ENCODE measurements at regions not wholly inside any gene's neighbourhood (a gene's known extent, or its start where the extent isn't known, plus 50 kb on each side); places are given as distances from the start of the nearest gene placed in this dataset.

GRCh38 chr1:201647094-201647493 is 108.2 kb downstream of the NAV1 start:
- peaks cover 0 to 7% (median 0%) of the 10 kb centered on the region in 9 donors for H3K36me3 ChIP-seq
- intact Hi-C loops (cut with DNase I): loop anchor here in 5 of 10 donors (5.0 to 10.0 kb wide), 6 partner anchors 45 to 148 kb away; no protein-coding TSS in a partner anchor
- peaks cover 3 to 63% (median 48%) of the 10 kb centered on the region in 12 donors for H3K4me1 ChIP-seq
- no peaks in the 10 kb centered on the region for H3K9me3 ChIP-seq
- DNase-seq (no peak), ATAC-seq (no peak)
- H3K27me3 ChIP-seq: no peaks in the 10 kb centered on the region
- peak overlapping the region in 11 of 12 donors; percentile 54 to 94 (median 81) for H3K27ac ChIP-seq
- TF ChIP-seq POLR2A (IDR thresholded peaks at IDR 0.05): no peak
- TF ChIP-seq, protein P1, sequence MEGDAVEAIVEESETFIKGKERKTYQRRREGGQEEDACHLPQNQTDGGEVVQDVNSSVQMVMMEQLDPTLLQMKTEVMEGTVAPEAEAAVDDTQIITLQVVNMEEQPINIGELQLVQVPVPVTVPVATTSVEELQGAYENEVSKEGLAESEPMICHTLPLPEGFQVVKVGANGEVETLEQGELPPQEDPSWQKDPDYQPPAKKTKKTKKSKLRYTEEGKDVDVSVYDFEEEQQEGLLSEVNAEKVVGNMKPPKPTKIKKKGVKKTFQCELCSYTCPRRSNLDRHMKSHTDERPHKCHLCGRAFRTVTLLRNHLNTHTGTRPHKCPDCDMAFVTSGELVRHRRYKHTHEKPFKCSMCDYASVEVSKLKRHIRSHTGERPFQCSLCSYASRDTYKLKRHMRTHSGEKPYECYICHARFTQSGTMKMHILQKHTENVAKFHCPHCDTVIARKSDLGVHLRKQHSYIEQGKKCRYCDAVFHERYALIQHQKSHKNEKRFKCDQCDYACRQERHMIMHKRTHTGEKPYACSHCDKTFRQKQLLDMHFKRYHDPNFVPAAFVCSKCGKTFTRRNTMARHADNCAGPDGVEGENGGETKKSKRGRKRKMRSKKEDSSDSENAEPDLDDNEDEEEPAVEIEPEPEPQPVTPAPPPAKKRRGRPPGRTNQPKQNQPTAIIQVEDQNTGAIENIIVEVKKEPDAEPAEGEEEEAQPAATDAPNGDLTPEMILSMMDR (IDR thresholded peaks at IDR 0.05): no peak
- peak overlapping the region in 10 of 12 donors; percentile 50 to 93 (median 70) for H3K4me3 ChIP-seq

DNA sequence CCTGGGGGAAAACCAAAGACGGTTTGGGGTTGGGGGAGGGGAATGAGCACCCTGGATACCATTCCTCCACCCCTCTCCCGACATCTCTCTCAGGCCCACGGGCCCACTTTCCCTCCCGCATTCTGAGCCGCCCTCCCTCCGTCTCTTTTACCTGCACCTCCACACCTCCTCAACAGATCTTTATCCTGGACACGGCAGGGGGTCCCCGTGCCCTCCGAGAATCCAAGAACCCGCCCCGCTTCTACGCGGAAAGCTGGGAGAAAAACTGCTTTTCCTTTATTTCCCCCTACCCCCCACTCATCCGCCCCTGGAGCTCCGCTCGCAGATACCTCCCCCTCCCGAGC is 108.8 kb downstream of the NAV1 start:
- intact Hi-C loops (cut with DNase I): loop anchor here in 5 of 10 donors (2.0 to 10.0 kb wide), 8 partner anchors 45 to 147 kb away; no protein-coding TSS in a partner anchor
- Histone ChIP-seq H3K4me3 (peak overlapping the region; percentile 36 to 93 (median 68)), H3K36me3 (peaks cover 0 to 7% (median 0%) of the 10 kb centered on the region in 9 donors), H3K27ac (peak overlapping the region in 11 of 12 donors; percentile 54 to 94 (median 81)), H3K9me3 (no peaks in the 10 kb centered on the region), H3K4me1 (peaks cover 4 to 69% (median 51%) of the 10 kb centered on the region in 12 donors), H3K27me3 (no peaks in the 10 kb centered on the region)
- ATAC-seq (no peak), DNase-seq (no peak)
- WGBS, 4 donors: 20 to 30% (median 27%) methylated on average over 17 of the region's 17 CpGs
- no peak for TF ChIP-seq POLR2A (IDR thresholded peaks at IDR 0.05)
- TF ChIP-seq, protein P1 (IDR thresholded peaks at IDR 0.05): no peak

DNA sequence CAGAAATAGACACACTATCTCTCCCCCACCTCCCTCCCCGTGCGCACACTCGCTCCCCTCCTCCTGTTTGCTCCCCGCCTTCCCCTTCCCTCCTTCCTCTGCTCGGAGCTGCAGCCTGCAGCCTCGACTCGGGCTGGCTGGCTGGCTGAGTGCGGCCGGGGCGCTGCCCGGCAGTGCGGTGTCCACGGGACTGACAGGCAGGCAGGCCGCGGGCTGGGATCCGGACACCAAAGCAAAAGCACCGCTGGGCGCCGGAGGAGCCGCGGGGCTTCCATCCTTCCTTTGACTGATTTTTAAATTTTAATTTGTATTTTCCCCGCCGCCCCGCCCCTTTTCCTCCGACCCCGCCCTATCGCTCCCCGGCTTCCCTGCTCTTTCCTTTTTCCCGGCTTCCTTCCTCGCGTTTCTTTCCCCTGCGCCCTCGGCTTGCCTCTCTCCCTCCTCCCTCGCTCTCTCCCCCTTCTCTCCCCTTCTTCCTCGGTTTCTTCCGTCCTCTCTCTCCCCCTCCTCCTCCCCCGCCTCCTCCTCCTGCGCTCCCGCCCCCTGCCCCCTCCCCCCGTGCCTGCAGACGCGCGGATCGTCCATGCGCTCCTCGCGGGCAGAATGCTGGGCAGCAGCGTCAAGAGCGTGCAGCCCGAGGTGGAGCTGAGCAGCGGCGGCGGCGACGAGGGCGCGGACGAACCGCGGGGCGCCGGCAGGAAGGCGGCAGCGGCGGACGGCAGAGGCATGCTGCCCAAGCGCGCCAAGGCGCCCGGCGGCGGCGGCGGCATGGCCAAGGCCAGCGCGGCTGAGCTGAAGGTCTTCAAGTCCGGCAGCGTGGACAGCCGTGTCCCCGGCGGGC is 109.4 kb downstream of the NAV1 start:
- Histone ChIP-seq H3K36me3 (peaks cover 0 to 7% (median 0%) of the 10 kb centered on the region in 9 donors), H3K4me3 (peak overlapping the region; percentile 36 to 93 (median 68)), H3K9me3 (no peaks in the 10 kb centered on the region), H3K27me3 (no peaks in the 10 kb centered on the region), H3K4me1 (peaks cover 4 to 74% (median 54%) of the 10 kb centered on the region in 12 donors), H3K27ac (peak overlapping the region in 11 of 12 donors; percentile 63 to 94 (median 81))
- peak; percentile 77 to 81 (median 77) for DNase-seq
- peak; percentile 73 to 78 (median 74) for ATAC-seq
- intact Hi-C loops (cut with DNase I): loop anchor here in 5 of 10 donors (2.0 to 10.0 kb wide), 8 partner anchors 44 to 147 kb away; no protein-coding TSS in a partner anchor
- no peak for TF ChIP-seq POLR2A (IDR thresholded peaks at IDR 0.05)
- TF ChIP-seq, protein P1 (IDR thresholded peaks at IDR 0.05): no peak
- 1% methylated on average over 60 to 81 of the region's 81 CpGs for WGBS, 4 donors
